OCI-LY1 (cell line): ENCODE measurements at regions not wholly inside any gene's neighbourhood (a gene's known extent, or its start where the extent isn't known, plus 50 kb on each side); places are given as distances from the start of the nearest gene placed in this dataset.

Experiments used
- H2AFZ ChIP-seq: fragments of 200-600 bp; sonication (generic), shearing (Covaris generic); 2 replicates; pipeline ENCODE4 v1.6.0; 2014; ENCODE audit warnings: antibody characterized with exemption, mild to moderate bottlenecking, low read length
- H3F3A ChIP-seq: fragments of 200-600 bp; sonication (generic), shearing (Covaris generic); 2 replicates; pipeline ENCODE4 v1.6.0; 2014; ENCODE audit warnings: mild to moderate bottlenecking, antibody characterized with exemption, low read length, moderate library complexity; ENCODE audit not compliant: insufficient read depth
- H3K27ac ChIP-seq: fragments of 200-600 bp; sonication (generic); 2 replicates; pipeline ENCODE4 v1.5.1; 2014; ENCODE audit warnings: low read length, mixed run types, mild to moderate bottlenecking, low read depth; ENCODE audit not compliant: poor library complexity, severe bottlenecking
- H3K27me3 ChIP-seq: fragments of 200-600 bp; sonication (generic); 2 replicates; pipeline ENCODE4 v1.6.0; 2014; ENCODE audit warnings: antibody characterized with exemption, mild to moderate bottlenecking, low read length, moderate library complexity; ENCODE audit not compliant: insufficient read depth
- H3K36me3 ChIP-seq: fragments of 200-600 bp; sonication (generic); 2 replicates; pipeline ENCODE4 v1.6.1; 2014; ENCODE audit warnings: mild to moderate bottlenecking, antibody characterized with exemption, low read length, moderate library complexity, mixed read lengths; ENCODE audit not compliant: insufficient read depth
- H3K4me1 ChIP-seq: fragments of 200-600 bp; sonication (generic); 2 replicates; pipeline ENCODE4 v1.5.1; 2014; ENCODE audit warnings: mild to moderate bottlenecking, low read length, moderate library complexity; ENCODE audit not compliant: insufficient read depth, severe bottlenecking
- H3K4me2 ChIP-seq: fragments of 200-600 bp; sonication (generic), shearing (Covaris generic); 2 replicates; pipeline ENCODE4 v1.6.1; 2014; ENCODE audit warnings: low read length
- H3K4me3 ChIP-seq: fragments of 200-600 bp; sonication (generic); 2 replicates; pipeline ENCODE4 v1.5.1; 2014; ENCODE audit warnings: low read length, low read depth, mild to moderate bottlenecking, mixed read lengths; ENCODE audit not compliant: poor library complexity, severe bottlenecking
- H3K79me2 ChIP-seq: fragments of 200-600 bp; shearing (Covaris generic); 2 replicates; pipeline ENCODE4 v1.6.1; 2016; ENCODE audit warnings: mixed run types, low read length, mixed read lengths; ENCODE audit not compliant: insufficient read depth
- H3K9ac ChIP-seq: fragments of 200-600 bp; sonication (generic), shearing (Covaris generic); 2 replicates; pipeline ENCODE4 v1.6.1; 2014; ENCODE audit warnings: mild to moderate bottlenecking, low read length, mixed read lengths
- H3K9me2 ChIP-seq: fragments of 200-600 bp; sonication (generic), shearing (Covaris generic); 2 replicates; pipeline ENCODE4 v1.6.1; 2014; ENCODE audit warnings: low read depth, mild to moderate bottlenecking, low read length, mixed read lengths
- H3K9me3 ChIP-seq: fragments of 200-600 bp; shearing (Covaris generic); 2 replicates; pipeline ENCODE4 v1.6.1; 2014; ENCODE audit warnings: low read length, mixed read lengths
- H4K20me1 ChIP-seq: fragments of 200-600 bp; sonication (generic), shearing (Covaris generic); 2 replicates; pipeline ENCODE4 v1.6.0; 2016; ENCODE audit warnings: mild to moderate bottlenecking, low read length; ENCODE audit not compliant: insufficient read depth
- CTCF ChIP-seq: fragments of 200-600 bp; sonication (generic), shearing (Covaris generic); IDR thresholded peaks from 2 replicates; pipeline ENCODE4 v1.5.1; 2017; ENCODE audit warnings: mild to moderate bottlenecking, antibody characterized with exemption, low read length, moderate library complexity, mixed read lengths
- EZH2 ChIP-seq: fragments of 200-600 bp; sonication (generic), shearing (Covaris generic); IDR thresholded peaks from 2 replicates; pipeline ENCODE4 v1.8.0; 2017; ENCODE audit warnings: borderline replicate concordance, mixed run types, mild to moderate bottlenecking, antibody characterized with exemption, low read length, moderate library complexity, mixed read lengths

GRCh38 chr22:48083502-48083901 lies 1321.1 kb downstream of the TBC1D22A start:
- no peak for TF ChIP-seq CTCF
- no peaks in the 10 kb centered on the region for H3K9me3 ChIP-seq
- H3K4me3 ChIP-seq: no peak overlapping the region
- no peaks in the 10 kb centered on the region for H3K79me2 ChIP-seq
- H3K36me3 ChIP-seq: no peaks in the 10 kb centered on the region
- no peak overlapping the region for H2AFZ ChIP-seq
- no peaks in the 10 kb centered on the region for H3K9me2 ChIP-seq
- H3F3A ChIP-seq: no peaks in the 10 kb centered on the region
- peak overlapping the region; percentile 40; the same call in 1 of the 2 replicates for H3K9ac ChIP-seq
- no peaks in the 10 kb centered on the region for H4K20me1 ChIP-seq
- no peaks in the 10 kb centered on the region for H3K27me3 ChIP-seq
- peak overlapping the region; percentile 40; the same call in 1 of the 2 replicates for H3K4me2 ChIP-seq
- peak overlapping the region; percentile 80 for H3K27ac ChIP-seq
- peaks cover 84% of the 10 kb centered on the region for H3K4me1 ChIP-seq

- Histone ChIP-seq H3K27me3 (no peaks in the 10 kb centered on the region), H3K4me3 (no peak overlapping the region), H2AFZ (no peak overlapping the region), H3K4me1 (peaks cover 84% of the 10 kb centered on the region), H3K79me2 (no peaks in the 10 kb centered on the region), H3K36me3 (no peaks in the 10 kb centered on the region), H3K4me2 (no peak overlapping the region), H3K9me2 (no peaks in the 10 kb centered on the region), H3F3A (no peaks in the 10 kb centered on the region), H3K27ac (peak overlapping the region; percentile 80), H3K9ac (no peak overlapping the region), H3K9me3 (no peaks in the 10 kb centered on the region), H4K20me1 (no peaks in the 10 kb centered on the region)
- no peak for TF ChIP-seq CTCF
- no peak for TF ChIP-seq EZH2
Measured at GRCh38 chr22:48082284-48082683, 1319.8 kb downstream of the TBC1D22A start.

GRCh38 chr22:48081281-48081680 lies 1318.8 kb downstream of the TBC1D22A start:
- Histone ChIP-seq H3K27me3 (no peaks in the 10 kb centered on the region), H3K4me1 (peaks cover 90% of the 10 kb centered on the region), H3K79me2 (no peaks in the 10 kb centered on the region), H3F3A (no peaks in the 10 kb centered on the region), H3K9ac (no peak overlapping the region), H3K4me3 (no peak overlapping the region), H3K9me2 (no peaks in the 10 kb centered on the region), H3K9me3 (no peaks in the 10 kb centered on the region), H4K20me1 (no peaks in the 10 kb centered on the region), H3K36me3 (no peaks in the 10 kb centered on the region), H3K27ac (no peak overlapping the region), H3K4me2 (no peak overlapping the region), H2AFZ (no peak overlapping the region)
- TF ChIP-seq CTCF (no peak), EZH2 (no peak)
